Retinal pigment epithelial cell (primary cell): ENCODE measurements at regions not wholly inside any gene's neighbourhood (a gene's known extent, or its start where the extent isn't known, plus 50 kb on each side); places are given as distances from the start of the nearest gene placed in this dataset.
A peak's percentile ranks its signal among the peaks of the same experiment; 100 is the strongest.
"Not testable (repeated sequence)": the region's sequence is repeated elsewhere in the genome, so short reads cannot be mapped to it uniquely, and the experiment has no call there.

Experiments
- DNase-seq: peaks from one replicate; pipeline ENCODE4 v3.0.0-alpha.2; 2010; ENCODE audit warnings: low read depth
- H3K4me3 ChIP-seq: 2 replicates; pipeline ENCODE4 v1.5.1; 2011; ENCODE audit warnings: mild to moderate bottlenecking, low read length, control low read depth, moderate library complexity
- TF ChIP-seq, protein P1 (sequence below): conservative IDR thresholded peaks from 2 replicates; pipeline ENCODE4 v1.5.1; 2011; ENCODE audit warnings: low read depth, low read length, control low read depth, inconsistent platforms

DNA sequence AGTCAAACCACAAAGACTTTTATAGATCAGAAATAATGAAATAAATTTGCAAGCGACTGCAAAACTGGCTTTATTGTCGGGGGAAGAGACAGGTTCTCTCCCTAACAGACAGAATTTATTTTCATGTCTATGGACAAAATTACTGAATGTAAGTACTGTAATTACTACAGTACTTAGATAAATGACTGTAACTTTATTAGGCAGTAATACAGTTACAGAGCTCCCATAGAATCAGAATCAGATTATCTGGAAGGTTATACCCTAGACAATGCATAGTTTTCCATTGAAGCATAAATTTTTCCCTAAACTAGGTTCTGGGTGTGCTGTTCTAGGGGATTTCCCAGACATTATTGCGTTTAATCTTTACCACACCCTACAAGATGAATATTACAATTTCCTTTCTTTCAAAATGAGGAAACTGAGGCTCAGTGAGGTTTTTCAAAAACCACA, 114.2 kb downstream of the C12orf75 start:
- H3K4me3 ChIP-seq = no peak overlapping the region
- TF ChIP-seq, protein P1, sequence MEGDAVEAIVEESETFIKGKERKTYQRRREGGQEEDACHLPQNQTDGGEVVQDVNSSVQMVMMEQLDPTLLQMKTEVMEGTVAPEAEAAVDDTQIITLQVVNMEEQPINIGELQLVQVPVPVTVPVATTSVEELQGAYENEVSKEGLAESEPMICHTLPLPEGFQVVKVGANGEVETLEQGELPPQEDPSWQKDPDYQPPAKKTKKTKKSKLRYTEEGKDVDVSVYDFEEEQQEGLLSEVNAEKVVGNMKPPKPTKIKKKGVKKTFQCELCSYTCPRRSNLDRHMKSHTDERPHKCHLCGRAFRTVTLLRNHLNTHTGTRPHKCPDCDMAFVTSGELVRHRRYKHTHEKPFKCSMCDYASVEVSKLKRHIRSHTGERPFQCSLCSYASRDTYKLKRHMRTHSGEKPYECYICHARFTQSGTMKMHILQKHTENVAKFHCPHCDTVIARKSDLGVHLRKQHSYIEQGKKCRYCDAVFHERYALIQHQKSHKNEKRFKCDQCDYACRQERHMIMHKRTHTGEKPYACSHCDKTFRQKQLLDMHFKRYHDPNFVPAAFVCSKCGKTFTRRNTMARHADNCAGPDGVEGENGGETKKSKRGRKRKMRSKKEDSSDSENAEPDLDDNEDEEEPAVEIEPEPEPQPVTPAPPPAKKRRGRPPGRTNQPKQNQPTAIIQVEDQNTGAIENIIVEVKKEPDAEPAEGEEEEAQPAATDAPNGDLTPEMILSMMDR = no peak
- DNase-seq = no peak

GRCh38 chr12:105445249-105445648, 114.8 kb downstream of the C12orf75 start:
- H3K4me3 ChIP-seq = no peak overlapping the region
- TF ChIP-seq, protein P1 = no peak
- peak; percentile 14 for DNase-seq

GRCh38 chr12:105445649-105446048, 115.2 kb downstream of the C12orf75 start:
- peak; percentile 75 for DNase-seq
- no peak overlapping the region for H3K4me3 ChIP-seq
- TF ChIP-seq, protein P1 = no peak

DNA sequence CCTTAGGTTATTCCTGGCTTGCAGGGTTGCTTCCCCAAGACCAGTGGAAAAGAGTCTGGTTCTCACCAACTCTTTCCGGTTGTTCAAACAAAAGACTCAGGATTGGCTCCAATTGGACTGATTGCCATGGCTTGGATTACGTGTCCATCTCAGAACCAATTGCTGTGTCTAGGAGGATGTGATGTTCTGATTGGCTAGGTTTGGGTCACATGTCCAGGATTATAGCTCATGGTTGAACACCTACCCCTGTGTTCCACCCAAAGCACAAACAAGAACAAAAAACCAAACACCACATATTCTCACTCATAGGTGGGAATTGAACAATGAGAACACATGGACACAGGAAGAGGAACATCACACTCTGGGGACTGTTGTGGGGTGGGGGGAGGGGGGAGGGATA, 116.0 kb downstream of the C12orf75 start:
- not testable (repeated sequence) for H3K4me3 ChIP-seq, DNase-seq

- no peak overlapping the region for H3K4me3 ChIP-seq
- DNase-seq = no peak
- TF ChIP-seq, protein P1 = no peak
These were observed 118.9 kb downstream of the C12orf75 start for GRCh38 chr12:105449431-105449830.

DNA sequence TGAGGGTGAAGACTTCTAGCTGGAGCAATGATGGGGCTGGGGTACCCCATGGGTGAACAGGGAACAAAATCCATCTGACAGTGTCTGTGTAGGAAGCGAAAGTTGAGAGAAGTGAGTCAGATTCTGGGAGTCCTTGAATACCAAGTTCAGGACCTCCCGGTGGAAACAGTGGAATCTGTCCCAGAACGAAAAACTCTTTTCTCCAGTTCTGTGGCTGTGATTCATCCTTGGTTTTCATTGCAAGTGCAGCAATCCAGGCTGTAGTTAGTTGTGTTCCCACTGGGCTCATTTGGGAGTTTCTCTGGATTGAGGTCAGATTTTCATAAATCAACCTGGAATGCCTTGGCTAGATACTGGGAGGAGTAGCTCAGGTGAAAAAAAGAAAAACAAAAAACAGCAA, 120.7 kb downstream of the C12orf75 start:
- TF ChIP-seq, protein P1 = no peak
- DNase-seq = no peak
- no peak overlapping the region for H3K4me3 ChIP-seq

DNA sequence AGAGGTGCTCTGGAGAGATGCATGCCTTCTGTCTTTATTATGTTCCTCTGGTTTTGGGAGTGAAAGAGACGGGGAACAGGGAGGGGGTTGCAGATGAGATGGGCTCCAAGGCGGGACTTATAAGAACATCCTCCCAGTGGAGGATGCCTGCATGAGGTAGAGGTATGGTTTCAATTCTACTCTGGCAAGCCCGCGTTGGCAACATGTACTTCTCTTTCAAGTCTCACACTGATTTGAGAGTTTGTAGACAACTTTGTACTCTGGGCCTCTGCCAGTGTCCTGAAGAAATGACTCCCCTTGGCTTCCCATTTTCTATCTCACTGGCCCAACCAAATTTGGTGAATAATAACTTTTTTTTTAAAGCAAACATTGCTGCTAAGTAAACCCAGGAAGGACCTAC, 121.3 kb downstream of the C12orf75 start:
- DNase-seq = no peak
- TF ChIP-seq, protein P1 = no peak
- H3K4me3 ChIP-seq = no peak overlapping the region

DNA sequence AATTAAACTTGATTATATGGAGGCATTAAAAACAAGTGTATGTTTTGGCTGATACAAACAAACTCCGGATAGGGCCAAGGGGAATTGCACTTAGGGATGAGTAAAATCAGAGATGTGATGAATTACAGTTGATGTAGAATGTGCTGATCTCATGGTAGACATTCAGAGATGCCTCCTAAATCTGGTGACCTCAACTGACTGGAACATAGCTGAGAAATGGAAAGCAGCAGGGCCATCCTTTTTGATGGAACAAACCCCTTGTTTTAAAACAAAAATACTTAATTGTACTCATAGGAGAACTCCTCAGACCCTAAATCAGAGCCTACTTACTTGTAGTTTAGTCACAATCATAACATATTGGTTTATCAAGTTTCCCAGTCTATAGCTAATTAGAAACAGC, 122.8 kb downstream of the C12orf75 start:
- TF ChIP-seq, protein P1 = no peak
- H3K4me3 ChIP-seq = no peak overlapping the region
- DNase-seq = no peak
